ENCODE measurements at regions not wholly inside any gene's neighbourhood (a gene's known extent, or its start where the extent isn't known, plus 50 kb on each side); places are given as distances from the start of the nearest gene placed in this dataset.

DNA sequence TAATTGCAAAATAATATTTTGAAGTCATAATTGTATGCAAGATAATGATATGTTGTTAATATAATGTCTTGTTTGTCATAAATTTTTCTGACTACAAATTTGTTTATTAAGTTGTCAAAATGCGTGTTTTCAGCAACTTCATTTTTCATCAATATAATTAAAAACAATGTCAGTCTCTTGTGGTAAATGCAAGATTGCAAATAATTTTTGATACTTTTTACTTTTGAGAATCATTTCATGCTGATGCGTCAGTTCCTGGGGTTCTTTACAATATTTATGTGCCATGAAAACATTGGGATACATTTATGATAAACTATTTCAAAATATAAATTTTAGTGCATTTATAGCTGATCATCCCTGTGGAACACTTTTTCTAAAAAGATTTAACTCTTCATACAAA, 1504.8 kb downstream of the BRD1 start:
- DNase-seq, result no peak

DNA sequence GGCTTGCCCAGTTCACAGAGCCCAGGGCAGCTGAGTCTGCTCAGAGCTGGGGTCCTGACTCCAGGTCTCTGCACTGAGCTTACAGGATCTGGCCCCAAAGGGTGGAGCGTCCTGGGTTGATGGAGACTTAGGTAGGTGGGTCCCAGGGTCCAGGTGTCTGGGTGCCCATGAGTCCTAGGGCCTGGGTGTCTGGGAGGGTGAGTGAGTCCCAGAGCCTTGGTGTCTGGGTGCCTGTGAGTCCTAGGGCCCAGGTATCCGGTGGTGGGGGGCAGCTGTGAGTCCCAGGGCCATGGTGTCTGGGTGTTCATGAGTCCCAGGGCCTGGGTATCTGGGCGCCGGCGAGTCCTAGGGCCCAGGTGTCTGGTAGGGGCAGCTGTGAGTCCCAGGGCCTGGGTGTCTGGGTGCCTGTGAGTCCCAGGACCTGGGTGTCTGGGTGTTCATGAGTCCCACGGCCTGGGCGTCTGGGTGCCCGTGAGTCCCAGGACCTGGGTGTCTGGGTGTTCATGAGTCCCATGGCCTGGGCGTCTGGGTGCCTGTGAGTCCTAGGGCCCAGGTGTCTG, 1505.6 kb downstream of the BRD1 start:
- DNase-seq, result no peak

DNA sequence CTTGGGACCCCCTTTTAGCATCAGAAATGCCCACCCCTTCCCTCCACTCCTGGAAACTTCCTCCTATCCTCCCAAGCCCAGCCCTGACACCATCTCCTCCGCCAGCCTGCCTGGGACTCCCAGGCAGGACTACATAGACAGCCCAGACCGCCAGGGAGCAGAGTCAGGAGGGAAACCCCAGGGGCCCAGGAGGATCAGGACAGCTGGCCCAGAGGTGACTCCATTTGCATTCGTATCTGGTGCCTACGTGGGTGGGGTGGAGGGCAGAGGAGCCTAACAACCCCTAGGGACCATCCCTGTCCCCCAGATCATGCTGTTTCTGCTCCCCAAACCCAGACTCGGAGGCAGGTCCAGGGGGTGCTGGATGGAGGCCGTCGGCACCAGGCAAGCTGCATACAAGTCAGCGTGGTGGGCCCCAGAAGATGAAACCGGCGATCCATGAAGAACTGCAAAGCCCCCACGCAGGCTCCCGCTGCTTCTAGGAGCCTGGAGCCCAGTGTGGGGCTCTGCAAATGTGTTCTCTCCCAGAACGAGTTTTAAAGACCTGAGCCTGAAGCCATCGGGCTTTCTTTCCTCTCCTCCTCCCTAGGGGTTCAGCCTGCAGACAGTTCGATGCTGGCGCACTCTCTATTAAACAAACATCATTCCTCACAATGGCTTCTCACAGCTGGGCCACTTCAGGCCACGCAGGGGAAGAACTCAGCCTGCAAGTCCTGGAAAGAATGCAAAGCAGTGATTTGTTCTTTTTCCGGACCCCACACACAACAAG, 1506.8 kb downstream of the BRD1 start:
- no peak for DNase-seq

DNA sequence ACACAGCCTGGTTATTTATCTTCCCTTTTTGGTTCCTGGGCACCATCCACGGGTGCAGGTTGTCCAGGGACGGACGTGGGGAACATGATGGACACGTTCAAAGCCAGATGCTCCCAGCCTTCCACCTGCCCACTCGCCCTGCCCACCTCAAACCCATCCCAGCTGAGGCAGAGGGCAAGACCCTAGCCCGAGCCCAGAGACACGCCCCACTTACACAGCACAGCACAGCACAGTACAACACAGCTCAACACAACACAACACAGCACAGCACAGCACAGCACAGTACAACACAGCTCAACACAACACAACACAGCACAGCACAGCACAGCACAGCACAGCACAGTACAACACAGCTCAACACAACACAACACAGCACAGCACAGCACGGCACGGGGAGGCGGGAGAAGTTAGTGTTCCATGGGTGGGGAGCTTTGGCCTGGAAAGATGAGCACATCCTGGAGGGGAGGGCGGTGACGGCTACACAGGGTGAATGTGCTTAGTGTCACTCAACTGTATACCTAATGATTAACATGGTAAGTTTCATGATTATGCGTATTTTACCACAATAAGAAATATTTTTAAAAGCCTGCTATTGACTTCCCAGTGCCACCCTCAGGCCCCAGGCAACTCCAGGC, 1507.5 kb downstream of the BRD1 start:
- DNase-seq, result no peak

DNA sequence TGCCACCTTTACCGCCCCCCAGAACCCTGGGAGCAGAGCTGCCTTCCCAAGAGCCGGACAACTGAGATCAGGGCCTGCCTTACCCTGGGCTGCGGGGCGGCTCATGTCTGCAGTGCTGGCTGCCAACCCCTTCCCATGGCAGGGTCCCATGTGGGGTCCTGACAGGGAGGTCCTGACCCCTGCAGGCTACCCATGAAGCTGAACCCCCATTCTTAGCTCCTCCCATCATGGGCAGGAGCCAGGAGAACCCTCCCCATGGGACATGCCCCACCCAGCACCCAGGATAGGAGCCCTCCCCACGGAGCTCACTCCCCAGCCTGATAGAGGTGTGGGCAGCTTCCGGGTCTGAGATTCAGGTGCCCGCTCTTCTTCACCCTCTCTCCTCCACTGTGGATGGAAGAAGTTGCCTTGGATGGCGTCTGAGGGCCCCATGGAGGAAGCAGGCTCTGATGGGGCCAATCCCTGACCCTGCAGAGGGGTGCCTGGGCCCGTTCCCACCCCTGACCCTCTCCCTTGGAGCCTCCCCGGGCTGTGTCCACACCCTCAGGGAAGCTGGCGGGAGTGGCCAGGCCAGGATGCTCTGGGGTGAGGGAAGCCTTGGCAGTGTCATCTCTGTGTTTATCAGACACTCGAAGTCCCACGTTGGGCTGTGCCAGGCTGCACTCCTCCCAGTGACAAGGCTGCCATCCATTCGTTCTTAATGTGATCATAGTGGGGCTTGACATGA, 1508.2 kb downstream of the BRD1 start:
- DNase-seq, result no peak

DNA sequence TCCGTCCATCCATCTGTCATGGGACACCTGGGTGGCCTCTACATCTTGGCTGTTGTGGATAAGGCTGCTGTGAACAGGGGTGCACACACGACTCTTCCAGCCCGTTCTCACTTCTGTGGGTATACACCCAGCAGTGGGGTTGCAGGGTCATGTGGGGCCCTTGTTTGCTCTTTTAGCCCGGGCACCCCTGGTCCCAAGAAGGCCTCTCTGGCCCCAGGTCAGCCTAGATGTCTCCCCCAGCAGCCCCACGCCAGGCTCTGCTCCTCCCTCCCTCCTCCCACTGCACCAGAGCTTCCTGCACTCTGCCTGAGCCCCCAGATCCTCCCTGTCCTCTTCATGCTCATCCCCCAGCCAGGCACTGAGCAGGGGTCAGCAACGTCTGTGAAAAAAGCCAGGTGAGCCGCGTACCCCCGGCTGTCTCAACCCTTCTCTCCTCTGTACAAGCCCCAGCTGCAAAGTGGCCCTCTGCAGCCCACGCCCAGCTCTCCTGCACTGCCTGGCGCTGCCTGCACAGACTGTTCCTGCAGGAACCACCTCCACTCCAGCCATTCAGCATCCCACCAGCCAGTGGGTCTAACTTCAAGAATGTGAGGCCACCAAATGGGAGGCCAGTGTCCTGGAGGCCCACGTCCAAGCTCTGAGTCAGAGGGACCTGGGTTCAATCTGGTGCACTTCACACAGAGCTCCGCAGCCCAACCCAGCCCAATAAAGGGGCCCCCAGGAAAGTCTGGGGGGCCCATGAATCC, 1508.9 kb downstream of the BRD1 start:
- no peak for DNase-seq

DNA sequence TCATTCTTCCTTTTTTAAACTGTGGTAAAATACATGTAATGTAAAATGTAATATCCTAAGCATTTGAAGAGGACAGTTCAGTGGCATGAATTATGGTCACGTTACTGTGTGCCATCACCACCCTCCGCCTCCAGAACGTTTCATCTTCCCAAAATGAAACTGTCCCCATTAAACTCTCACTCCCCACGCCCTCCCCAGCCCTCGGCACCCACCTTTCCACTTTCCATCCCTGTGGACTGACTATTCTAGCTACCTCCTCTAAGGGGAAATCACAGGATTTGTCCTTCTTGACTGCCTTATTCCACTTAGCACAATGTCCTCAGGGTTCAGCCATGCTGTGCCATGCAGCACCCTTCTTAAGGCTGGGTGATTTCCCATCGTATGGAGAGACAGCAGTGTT, 1509.5 kb downstream of the BRD1 start:
- DNase-seq, result no peak

DNA sequence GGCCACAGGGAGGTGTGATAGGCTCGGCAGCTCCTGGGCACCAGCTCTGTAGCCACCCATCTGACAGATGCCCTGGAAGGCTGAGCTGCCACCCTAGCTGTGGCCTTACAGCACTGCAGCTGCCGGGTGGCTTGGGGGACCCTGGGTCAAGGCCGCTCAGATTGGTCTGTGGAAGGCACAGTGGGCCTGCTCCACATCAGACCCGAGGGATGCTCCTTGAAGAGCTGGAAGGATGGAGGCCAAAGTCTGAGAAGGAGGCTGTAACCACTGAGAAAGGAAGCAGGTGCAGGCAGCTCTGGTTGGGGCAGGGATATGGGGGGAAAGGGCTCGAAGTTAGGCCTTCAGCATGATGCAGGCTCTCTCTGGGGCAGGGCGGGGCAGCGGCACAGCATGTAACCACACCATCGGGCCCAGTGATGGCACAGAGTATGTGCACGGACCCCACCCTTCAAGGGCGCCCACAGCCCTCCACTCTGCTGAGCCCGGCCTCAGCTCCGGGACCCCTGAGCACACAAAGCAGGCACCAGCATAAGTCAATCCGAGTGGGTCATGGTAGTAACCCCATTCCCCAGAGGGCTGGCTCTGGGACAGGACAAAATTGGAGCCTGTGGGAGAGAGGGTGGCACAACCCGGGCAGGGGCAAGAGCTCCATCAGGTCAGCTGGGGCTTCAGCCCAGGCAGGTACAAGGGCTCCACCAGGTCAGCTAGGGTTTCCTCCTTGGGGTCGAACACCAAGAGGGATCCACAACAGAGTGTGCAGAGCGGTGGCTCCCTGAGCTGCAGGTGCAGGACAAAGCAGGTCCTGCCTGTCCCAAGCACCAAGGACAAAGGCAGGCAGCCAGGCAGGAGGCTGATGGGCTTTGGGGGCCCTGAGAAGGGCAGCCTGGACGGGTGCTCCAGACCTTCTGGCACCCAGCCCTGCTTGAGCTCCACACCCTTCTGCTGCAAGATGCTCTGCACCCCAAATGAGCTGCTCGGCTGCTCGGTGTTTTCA, 1511.1 kb downstream of the BRD1 start:
- DNase-seq, result no peak

DNA sequence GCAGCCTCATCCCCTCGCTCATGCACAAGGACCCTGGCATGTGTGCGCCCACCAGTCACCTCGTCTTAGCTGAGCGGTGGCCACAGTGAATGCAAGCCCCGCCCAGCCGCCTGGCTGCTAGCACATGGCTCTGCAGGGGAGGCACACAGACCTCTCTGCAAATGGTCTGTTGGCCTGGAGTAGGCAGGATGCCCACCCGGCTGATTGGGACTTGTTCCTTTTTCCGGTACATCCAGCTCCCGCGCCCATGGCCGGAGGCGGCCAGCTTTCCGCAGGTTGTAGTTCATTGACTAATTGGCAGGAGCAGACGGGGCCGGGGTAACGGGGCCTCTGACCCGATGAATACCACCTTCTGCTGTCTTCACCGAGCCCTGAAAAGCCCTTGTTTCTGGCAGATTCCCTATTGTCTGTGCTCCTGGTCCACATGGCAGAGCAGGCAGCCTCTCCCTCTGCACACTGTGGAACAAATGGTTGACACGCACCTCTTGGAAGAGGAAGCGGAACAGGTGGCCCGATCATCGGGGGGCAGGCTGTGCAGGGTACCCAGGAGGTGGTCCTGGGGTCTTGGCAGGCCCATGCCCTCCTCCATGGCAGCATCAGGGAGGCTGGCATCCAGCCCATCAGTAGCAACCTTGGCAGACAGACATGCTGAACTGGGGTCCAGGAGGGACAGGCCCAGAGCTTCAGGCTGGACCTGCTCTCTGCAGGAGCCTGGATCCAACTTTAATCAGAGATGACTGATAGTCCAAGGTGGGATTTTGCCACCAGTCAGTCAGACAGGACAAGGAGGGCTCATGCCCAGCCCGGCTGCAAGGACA, 1512.0 kb downstream of the BRD1 start:
- DNase-seq, result no peak

DNA sequence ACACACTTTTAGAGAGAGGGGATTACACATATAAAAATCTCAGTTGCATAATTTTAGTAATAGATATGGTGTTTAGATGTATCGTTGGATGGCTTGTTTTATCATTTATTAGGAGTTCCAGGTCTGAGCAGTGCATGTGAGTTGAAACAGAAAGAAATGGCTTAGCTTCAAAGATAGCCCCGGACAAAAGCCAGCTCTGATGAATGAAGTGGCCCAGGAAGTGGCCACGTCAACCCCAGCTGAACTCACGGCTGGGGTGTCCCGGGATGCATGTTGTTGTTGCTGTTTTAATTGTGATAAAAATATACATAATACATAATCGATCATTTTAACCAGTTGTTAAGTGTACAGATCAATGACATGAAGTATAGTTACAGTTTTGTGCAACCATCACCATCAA, 1513.6 kb downstream of the BRD1 start:
- DNase-seq, result no peak

DNA sequence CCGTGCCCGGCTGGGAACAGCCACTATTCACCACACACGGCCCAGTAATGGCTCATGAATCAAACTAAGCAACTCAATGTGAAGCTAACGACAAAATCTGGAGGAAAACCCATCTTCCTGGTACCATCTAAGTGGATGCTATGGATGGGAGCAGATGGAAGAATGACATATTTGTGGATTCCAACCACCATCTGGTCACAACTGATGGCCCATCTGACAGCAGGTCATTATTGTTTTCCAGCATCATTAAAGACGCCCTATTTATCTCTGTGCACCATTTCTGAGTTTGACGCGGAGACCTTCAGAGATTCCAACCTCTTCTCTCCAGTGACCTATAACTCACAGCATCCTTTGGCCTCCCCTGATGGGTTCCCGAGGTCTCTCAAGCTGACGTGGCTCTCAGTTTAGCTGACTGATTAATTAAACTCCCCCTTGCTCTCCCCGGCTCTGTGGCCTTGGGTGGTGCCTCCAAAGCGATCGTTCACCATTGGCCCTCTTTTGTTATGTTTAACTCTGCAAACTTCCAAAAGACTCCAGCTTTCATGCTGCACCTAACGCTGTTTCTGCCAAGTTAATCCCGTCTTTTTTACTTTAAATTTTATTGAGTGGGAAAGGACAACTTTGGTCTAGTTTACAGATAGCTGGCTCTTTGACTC, 1514.4 kb downstream of the BRD1 start:
- DNase-seq, result no peak

DNA sequence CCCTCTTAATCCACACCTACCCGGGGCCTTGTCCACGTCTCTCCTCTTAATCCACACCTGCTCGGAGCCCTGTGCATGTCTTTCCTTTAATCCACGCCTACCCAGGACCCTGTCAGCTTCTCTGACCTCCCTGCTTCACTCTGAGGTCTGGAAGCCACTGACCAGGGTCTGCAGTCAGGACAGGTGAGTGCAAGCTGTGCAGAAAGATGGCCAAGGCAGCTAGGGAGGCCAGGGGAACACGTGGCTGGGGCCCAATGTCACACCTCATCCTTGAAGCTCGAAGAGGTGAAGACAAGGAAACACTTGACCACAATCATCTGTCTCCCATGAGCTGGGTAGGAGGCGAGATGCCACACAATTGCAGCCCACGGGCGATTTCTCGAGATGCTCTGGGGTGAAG, 1516.9 kb downstream of the BRD1 start:
- DNase-seq, result no peak

DNA sequence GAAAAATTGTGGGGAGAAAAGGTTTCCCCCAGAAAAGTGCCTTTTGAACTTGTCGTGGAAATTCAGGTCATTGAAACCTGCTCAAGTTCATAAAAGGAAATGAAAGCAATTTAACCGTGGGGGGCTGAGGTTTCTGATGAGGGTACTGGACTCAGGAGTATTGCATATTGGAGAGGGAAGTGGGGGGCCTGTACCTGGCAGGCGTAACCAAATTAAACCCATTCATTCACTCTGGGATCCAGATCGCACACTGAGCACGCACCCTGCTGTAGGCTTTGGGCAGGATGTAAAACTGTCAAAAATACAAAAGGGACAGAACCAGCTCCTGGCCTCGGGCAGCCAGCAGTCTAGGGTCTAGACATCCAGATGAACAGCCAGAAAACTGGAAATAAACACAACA, 1517.4 kb downstream of the BRD1 start:
- DNase-seq, result no peak

DNA sequence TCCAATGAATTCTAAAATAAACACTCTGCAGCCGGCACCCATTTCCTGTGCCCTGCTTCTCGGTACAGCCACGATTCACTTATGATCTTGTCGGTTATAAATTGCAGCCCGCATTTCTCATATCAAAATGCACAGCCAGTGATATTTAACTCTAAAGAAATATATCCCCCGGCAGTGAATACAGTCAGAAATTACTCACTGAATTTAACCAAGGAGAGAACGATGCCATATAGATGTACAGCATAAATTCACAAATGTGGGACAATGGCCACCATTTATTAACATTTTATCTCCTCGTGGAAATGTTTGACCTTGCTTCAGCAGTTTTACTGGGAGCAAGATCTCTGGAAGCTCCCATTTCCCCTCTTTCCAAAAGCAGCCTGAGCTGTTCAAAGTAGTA, 1517.8 kb downstream of the BRD1 start:
- no peak for DNase-seq

DNA sequence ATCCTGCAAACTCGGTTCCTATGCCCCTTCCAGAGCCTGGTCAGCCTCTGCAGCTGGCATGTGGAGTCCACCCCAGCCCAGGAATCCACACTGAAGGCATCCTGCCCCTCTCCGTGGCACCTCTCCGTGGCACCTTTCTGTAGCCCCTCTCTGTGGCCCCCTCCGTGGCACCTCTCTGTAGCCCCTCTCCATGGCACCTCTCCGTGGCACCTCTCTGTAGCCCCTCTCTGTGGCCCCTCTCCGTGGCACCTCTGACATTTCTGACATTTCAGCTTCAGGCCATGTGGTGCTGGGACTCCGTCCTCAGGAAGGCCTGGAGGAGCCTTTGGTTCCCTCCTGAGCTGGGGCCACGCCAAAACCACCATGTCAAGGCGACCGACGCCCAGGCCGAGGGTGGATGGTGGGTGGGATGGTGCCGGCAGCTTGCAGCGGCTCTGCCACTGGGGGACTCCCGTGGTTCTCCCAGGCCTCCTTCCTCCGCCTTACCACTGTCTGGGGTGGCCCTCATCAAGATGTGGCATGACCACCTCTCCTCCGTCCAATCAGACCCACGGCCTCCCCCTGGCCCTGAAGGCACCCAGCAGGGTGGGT, 1518.5 kb downstream of the BRD1 start:
- no peak for DNase-seq

DNA sequence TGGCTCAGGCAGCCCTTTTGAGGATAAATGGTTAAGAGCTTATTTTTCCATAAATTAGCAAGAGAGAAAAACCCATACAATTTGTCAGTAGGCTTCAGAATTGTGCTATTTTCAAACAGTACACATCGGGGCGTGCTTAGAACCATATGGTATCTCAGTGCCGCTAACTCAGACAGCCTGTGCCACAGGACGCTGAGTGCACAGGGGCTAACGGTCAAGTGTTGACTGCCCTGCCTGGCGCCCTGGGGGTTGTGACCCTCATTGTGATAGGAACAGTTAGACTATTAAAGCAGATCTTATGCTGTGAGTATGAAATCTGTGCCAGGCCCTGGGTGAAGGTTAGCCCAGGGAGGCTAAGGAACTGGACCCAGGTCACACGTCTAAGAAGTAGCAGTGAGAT, 1519.7 kb downstream of the BRD1 start:
- no peak for DNase-seq

DNA sequence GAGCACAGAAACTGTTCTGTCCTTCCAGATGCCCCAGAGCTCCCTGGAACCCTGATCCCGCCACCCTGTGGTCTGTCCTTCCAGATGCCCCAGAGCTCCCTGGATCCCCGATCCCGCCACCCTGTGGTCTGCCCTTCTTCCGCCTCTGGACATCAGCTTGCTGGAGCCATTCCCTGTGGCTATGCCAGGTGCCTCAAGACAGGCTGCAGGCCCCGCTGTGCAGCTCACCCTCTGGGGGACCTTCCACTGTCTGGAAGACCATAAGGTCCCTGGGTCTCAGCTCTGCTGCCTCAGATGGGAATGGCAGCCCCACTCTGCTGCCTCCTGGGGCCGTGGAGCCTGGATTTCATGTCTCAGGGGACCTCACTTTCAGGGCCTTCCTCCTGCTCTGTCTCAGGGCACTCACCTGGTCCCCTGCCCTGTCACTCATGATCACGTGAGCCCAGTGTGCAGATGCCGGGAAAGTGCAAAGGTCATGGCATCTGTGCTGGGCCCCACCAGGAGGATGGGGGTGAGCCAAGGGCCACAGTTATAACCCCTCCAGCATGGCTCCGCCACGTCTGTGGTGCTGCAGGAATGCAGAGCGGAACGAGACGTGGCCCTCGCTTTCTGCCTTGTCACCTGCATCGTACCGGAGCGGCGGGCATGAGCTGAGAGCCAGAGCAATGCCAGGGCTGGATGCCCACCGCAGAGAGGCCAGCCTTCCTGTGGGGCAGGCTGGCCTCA, 1520.7 kb downstream of the BRD1 start:
- DNase-seq, result no peak

DNA sequence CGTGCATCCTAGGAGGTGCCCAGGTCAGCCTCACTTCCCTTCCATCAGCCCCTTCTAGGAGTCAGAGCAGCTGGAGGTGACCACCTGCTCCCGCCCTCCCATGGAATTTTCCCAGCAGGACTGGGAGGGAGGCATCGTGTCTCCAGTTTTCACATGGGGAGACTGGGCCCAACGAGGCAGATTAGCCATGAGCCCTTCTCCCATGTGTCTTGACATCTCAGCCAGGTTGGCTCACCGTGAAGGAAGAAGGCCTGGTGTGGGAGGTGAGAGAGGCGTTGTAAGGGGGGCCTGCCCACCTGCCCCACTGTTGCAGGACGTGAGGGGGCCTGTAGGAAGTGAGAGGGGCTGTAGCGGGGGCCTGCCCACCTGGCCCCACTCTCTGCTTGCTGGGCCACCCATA, 1521.4 kb downstream of the BRD1 start:
- no peak for DNase-seq

DNA sequence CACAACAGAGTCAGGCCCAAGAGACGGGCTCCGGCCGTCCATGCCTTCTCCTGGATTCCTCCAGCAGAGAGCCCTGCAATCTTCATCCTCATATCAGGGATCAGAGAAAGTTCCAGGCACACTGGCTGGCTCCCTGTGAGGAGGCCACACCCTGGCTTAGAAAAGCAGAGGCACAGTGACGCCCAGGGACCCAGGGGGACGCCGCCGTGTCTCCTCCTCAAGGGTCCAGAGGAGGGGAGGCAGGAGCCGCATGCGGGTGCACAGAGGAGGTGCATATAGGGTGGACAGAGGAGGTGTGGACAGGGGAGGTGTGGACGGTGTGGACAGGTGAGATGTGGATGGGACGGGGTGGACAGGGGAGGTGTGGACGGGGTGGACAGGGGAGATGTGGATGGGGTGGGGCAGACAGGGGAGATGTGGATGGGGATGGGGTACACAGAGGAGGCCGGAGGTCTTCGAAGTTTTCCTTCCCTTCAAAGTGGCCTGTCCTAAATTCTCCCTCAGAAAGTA, 1521.9 kb downstream of the BRD1 start:
- no peak for DNase-seq
